HG03571 (cell line): ENCODE measurements at regions not wholly inside any gene's neighbourhood (a gene's known extent, or its start where the extent isn't known, plus 50 kb on each side); places are given as distances from the start of the nearest gene placed in this dataset.

ENCODE experiments used
- ATAC-seq: cut with Tn5 transposase; IDR thresholded peaks from one replicate; pipeline ENCODE4 v1.9.1; 2021; ENCODE audit not compliant: unreplicated experiment

- no peak for ATAC-seq
These were observed 91.6 kb downstream of the HS1BP3 start for GRCh38 chr2:20559277-20559676.

DNA sequence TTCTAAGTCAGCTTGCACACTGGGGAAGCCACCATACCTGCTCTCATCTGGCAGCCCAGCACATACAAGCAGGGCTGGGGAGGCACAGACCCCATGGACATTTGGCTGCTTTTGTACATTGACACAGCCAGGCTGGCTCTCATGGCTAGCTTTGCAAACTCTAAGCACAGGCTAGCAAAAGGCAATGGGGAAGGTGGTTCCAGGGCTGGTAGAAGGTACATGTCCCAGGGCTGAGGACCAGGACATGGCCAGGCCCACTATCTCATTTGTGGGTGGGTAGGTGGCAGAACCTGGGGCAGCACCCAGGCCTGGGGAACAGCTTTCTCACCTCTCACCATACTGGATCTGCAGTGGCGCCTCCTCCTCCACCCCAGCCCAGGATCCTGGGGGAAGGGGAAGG is 90.9 kb downstream of the HS1BP3 start:
- no peak for ATAC-seq

DNA sequence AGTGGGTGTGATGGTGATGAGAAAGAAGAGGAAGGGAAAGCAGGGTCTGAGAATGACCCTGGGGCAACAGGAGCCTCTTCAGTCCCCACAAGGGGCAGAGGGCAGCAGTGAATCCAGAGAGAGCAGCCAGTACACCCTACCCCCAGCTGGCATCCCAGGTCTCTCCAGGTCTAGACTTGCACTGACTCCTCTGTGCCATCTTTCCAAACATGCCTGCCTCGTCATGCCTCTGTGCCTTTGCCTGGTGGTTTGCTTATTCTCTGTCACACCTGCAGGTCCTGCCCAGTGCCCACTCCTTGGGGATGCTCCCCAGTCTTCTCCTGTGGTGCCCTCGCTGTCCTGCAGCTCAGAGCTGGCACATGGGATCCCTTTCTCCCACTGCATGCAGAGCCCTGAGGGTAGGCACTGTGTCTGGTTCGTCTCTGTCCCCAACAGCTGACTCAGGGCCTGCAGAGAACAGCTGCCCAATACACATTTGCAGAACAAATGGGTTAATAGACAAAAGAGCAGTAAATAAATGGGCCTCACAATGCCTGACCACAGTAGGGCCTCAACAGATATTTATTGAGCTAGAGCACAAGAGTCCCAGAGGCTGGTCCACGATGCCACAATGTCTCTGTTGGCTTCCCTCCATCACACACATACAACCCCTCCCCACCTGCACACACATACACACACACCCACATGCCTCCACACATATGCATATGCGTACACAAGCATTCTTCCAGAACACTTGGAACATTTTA is 89.8 kb downstream of the HS1BP3 start:
- ATAC-seq: no peak

DNA sequence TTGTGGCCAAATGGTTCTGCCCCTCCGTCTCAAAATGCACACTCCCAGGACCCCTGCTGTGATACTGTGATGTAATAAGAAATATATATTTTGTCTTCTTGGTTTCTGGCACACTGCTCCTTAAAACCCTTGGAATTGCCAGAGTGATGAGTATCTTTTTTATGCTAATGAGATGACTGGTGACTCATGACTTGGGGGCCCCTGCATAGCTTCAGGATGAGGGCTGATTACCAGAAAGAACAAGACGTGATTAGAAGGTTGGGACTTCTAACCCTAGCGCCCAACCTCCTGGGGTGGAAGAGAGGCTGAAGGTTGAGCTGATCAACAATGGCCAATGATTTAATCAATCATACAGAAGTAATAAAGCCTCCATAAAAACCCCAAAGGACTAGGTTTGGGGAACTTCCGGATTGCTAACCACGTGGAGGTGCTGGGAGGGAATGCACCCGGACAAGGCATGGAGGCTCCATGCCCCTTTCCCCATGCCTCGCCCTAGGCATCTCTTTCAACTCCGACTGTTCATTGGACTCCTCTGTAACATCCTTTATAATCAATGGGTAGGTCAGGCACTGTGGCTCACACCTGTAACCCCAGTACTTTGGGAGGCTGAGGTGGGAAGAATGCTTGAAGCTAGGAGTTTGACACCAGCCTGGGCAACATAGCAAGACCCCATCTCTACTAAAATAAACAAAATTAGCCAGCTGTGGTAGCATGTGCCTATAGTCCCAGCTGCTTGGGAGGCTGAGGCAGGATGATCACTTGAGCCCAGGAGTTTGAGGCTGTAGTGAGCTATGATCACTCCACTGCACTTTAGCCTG is 89.1 kb downstream of the HS1BP3 start:
- no peak for ATAC-seq

- no peak for ATAC-seq
These were observed 88.2 kb downstream of the HS1BP3 start for GRCh38 chr2:20562540-20563225.

GRCh38 chr2:20563251-20563650 is 87.6 kb downstream of the HS1BP3 start:
- ATAC-seq: no peak

DNA sequence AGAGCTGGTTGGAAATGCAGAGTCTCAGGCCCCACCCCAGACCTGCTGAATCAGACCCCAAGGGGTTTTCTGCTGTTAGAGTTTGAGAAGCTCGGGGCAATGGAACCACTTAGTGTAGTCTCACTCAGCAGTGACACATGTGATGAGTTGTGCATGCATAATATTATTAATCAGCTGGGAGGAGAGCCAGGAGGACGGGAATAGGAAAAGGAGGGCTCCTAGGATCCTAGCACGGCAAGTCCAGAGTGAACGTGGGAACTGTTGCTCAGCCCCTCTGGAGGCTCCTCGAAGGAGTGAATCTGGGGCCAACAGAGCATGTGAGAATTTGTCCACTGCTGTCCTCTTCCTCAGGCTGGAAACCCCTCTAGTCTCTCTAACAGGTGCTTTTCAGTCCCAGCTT is 87.1 kb downstream of the HS1BP3 start:
- no peak for ATAC-seq

GRCh38 chr2:20565101-20565622 is 85.7 kb downstream of the HS1BP3 start:
- no peak for ATAC-seq

- no peak for ATAC-seq
These were observed 85.2 kb downstream of the HS1BP3 start for GRCh38 chr2:20565623-20566236.

DNA sequence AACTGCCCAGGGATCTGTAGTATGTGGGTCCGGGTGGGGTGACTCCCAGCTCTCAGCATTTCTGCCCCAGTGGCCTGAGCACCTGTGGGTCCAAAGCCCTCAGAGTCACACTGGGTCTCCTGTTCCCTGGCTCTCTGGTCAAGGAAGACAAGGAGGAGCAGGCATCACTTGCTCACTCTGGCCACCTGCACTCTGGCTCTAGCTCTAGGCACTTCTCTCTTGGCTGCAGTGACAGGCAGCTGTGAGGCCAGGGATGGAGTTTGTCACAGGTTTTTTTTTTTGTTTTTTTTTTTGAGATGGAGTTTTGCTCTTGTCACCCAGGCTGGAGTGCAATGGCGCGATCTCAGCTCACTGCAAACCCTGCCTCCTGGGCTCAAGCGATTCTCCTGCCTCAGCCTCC is 84.6 kb downstream of the HS1BP3 start:
- ATAC-seq: no peak

DNA sequence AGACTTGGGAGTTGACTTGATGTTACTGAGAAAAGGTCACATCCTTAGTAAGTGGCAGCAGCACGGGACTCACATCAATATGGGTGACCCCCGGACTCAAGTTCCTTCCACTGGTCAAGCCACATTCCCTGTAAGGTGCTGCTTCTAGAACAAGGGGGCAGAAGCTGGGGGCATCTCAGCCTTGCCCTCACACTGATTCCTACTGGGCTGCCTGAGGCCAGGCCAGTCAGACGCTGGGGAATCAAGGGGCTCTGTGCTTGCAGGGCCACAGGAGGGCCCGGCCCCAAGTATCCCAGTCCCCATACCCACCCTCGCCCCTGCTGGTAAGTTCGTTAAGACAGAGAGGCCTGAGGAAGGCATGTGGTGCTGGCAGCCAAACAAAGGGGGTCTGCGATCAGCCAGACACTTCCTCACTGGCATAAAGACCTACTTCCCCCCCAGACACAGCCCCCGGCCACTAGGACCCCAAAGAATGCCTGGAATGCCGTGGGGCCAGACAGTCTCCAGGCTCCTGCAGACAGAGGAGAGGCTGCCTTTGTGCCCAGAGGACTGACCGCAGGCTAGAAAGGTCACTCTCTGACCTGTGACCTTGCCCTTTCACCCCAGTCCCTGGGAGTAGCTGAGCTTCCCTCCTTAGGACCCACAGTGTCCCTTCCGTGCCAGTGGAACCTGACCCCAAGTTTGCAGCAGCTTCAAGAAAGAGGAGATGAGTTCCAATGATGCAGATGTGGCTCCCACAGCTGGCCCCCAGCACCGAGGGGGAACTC is 83.6 kb downstream of the HS1BP3 start:
- no peak for ATAC-seq
